ENCODE measurements at regions not wholly inside any gene's neighbourhood (a gene's known extent, or its start where the extent isn't known, plus 50 kb on each side); places are given as distances from the start of the nearest gene placed in this dataset.

DNA sequence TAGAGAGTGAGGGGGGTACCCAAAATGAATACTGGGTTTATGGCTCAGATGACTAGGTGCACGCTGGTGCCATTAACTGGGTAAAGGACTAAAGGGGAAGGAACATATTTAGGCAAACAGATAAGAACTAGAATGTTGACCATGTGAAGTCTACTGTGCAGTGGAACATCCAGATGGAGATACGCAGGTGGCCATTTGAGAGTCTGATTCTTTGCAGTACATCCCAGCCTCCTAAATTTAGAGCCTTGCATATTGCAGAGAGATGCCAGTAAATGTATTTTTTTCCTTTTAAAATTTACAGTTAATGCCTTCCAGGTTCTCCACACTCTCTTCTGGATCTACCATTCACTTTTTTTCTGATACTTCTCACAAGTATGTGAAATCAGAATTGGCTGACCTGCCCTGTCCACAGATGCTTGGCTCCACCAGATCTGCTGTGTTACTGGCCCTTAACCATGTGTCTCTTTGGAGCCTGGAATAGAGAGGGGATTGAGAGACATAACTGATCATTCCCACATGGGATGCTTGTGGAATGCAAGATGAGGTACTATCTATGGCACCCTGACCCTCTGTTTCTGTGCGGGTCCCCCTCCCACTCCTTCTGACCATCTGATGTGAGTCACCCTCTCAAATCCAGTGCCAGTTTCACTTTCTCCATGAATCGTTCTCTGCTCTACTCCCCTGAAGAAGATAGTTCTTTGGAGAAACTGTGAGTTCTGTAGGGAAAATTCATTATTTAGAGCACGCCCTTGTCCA, 77.0 kb upstream of the NCAM1 start:
- TF ChIP-seq, protein P1, sequence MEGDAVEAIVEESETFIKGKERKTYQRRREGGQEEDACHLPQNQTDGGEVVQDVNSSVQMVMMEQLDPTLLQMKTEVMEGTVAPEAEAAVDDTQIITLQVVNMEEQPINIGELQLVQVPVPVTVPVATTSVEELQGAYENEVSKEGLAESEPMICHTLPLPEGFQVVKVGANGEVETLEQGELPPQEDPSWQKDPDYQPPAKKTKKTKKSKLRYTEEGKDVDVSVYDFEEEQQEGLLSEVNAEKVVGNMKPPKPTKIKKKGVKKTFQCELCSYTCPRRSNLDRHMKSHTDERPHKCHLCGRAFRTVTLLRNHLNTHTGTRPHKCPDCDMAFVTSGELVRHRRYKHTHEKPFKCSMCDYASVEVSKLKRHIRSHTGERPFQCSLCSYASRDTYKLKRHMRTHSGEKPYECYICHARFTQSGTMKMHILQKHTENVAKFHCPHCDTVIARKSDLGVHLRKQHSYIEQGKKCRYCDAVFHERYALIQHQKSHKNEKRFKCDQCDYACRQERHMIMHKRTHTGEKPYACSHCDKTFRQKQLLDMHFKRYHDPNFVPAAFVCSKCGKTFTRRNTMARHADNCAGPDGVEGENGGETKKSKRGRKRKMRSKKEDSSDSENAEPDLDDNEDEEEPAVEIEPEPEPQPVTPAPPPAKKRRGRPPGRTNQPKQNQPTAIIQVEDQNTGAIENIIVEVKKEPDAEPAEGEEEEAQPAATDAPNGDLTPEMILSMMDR (conservative IDR thresholded peaks at IDR 0.05 in 1 of 2, IDR thresholded peaks at IDR 0.05 in 1 of 2; ENCODE audit: extremely low read depth in 1 of 2, insufficient read depth in 1 of 2, low read depth in 1 of 2, low read length in 2 of 2) = no peak
- TF ChIP-seq EZH2 (IDR thresholded peaks at IDR 0.05; ENCODE audit: borderline replicate concordance, low read length) = no peak
